DND-41 (cell line): ENCODE measurements at regions not wholly inside any gene's neighbourhood (a gene's known extent, or its start where the extent isn't known, plus 50 kb on each side); places are given as distances from the start of the nearest gene placed in this dataset.

ENCODE experiments used
- CTCF ChIP-seq: IDR thresholded peaks from 2 replicates; pipeline ENCODE4 v1.5.1; 2012; ENCODE audit warnings: borderline replicate concordance, low read length, moderate library complexity, mild to moderate bottlenecking; ENCODE audit not compliant: poor library complexity, severe bottlenecking; ENCODE audit errors: extremely low read depth
- EZH2 ChIP-seq: IDR thresholded peaks from 3 replicates; pipeline ENCODE4 v1.6.1; 2012; ENCODE audit warnings: borderline replicate concordance, low read depth, mild to moderate bottlenecking, moderate library complexity, low read length, inconsistent platforms; ENCODE audit not compliant: severe bottlenecking

GRCh38 chr12:97940629-97941028, 478.0 kb downstream of the RMST start:
- TF ChIP-seq CTCF (no peak), EZH2 (no peak)
